Gastroesophageal sphincter (tissue), 4 donors: ENCODE measurements at regions not wholly inside any gene's neighbourhood (a gene's known extent, or its start where the extent isn't known, plus 50 kb on each side); places are given as distances from the start of the nearest gene placed in this dataset.
A peak's percentile ranks its signal among the peaks of the same experiment; 100 is the strongest.

Source experiments
- ATAC-seq: fragments of 150-250 bp; one replicate; pipeline ENCODE4 v1.9.1; 2016; ENCODE audit warnings: mild to moderate bottlenecking, moderate library complexity
- H3K27ac ChIP-seq, 4 donors: fragments of 200-600 bp; sonication (generic) in 3 of 4; 1 replicate in 3 of 4; 2 replicates in 1 of 4; pipeline ENCODE4 v1.5.1; 2016 to 2019
- H3K27me3 ChIP-seq: fragments of 200-600 bp; sonication (generic); one replicate; pipeline ENCODE4 v1.5.1; 2019
- H3K36me3 ChIP-seq, 2 donors: fragments of 200-600 bp; sonication (generic); one replicate each; pipeline ENCODE4 v1.5.1; 2019; ENCODE audit warnings: control low read depth in 1 of 2
- H3K4me1 ChIP-seq, 3 donors: fragments of 200-600 bp; sonication (generic); 1 replicate in 2 of 3; 2 replicates in 1 of 3; pipeline ENCODE4 v1.5.1; 2016 to 2019; ENCODE audit warnings: control low read depth in 2 of 3
- H3K4me3 ChIP-seq, 2 donors: fragments of 200-600 bp; sonication (generic); one replicate each; pipeline ENCODE4 v1.5.1; 2019; ENCODE audit warnings: mild to moderate bottlenecking in 1 of 2, moderate library complexity in 1 of 2
- H3K9me3 ChIP-seq, 3 donors: fragments of 200-600 bp; sonication (generic); one replicate each; pipeline ENCODE4 v1.5.1; 2017 to 2019; ENCODE audit warnings: control low read depth in 2 of 3
- CTCF ChIP-seq, 4 experiments: fragments of 200-600 bp in 2 of 4; fragments of 450-650 bp in 2 of 4; sonication (generic) in 1 of 4; IDR thresholded peaks; one replicate each; pipeline ENCODE4 v1.5.1; 2017 to 2019; ENCODE audit warnings: antibody characterized with exemption in 4 of 4, mild to moderate bottlenecking in 2 of 4, moderate library complexity in 2 of 4
- EP300 ChIP-seq: sonication (generic); formaldehyde crosslinking; IDR thresholded peaks from one replicate; pipeline ENCODE4 v1.6.1; 2017; ENCODE audit warnings: antibody characterized with exemption, mild to moderate bottlenecking
- POLR2A ChIP-seq, 2 donors: fragments of 450-650 bp; IDR thresholded peaks; one replicate each; pipeline ENCODE4 v1.6.1; 2017; ENCODE audit warnings: antibody characterized with exemption in 2 of 2, mild to moderate bottlenecking in 2 of 2, moderate library complexity in 1 of 2
- WGBS, 2 donors: methylation state at CpG; one replicate each; pipeline ENCODE4 v1.1.5; 2018; ENCODE audit warnings: low coverage in 1 of 2; 5-methylcytosine and 5-hydroxymethylcytosine counted together
- small RNA-seq, 4 donors: library from RNA; depleted of rRNA; stranded (forward); fragments of <200 nt; gene quantifications; one replicate each; pipeline ENCODE3, GENCODE V24; 2016

- peak; percentile 90 for ATAC-seq
- Histone ChIP-seq H3K9me3 (no peaks in the 10 kb centered on the region), H3K4me3 (no peak overlapping the region), H3K4me1 (peaks cover 0 to 27% (median 1%) of the 10 kb centered on the region in 3 donors), H3K27me3 (no peaks in the 10 kb centered on the region), H3K36me3 (no peaks in the 10 kb centered on the region), H3K27ac (no peak overlapping the region)
- TF ChIP-seq POLR2A (IDR thresholded peaks at IDR 0.05) (no peak), CTCF (IDR thresholded peaks at IDR 0.05) (peak; percentile 40 to 88 (median 74))
- WGBS, 2 donors: 0 to 15% methylated on average over 5 to 7 of the region's 26 CpGs
Observed at GRCh38 chr15:97903971-97904572, 56.4 kb upstream of the ARRDC4 start.

DNA sequence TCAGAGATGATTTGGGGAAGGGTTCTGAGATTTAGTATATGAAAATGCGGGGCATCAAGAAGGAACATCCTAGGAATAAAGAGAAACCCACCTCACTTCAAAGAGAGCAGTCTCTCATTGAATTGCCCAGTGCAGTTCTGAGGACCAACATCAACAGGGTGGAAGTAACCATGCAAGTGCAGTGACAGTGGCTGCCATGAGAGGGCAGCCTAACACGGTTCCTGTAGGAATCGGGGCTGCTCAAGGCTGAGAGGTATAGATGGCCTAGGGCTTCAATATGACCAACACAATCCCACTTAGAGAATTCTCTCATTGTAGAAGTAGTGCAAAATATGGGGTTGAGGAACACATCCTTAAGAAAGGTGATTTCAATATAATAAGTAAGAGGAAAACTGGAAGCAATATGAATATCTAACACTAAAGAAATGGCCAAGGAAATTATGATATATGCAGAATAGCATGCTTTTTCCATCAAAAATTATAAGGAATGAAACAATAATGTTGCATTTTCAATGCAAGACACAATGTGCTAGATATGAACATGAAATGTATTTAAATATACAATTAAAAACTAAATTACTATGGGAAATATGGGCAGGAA, 51.1 kb upstream of the ARRDC4 start:
- H3K9me3 ChIP-seq: no peaks in the 10 kb centered on the region
- peak; percentile 74 to 88 (median 84) for TF ChIP-seq CTCF (IDR thresholded peaks at IDR 0.05)
- TF ChIP-seq EP300: no peak
- H3K36me3 ChIP-seq: no peaks in the 10 kb centered on the region
- no peak overlapping the region for H3K27ac ChIP-seq
- peaks cover 0 to 3% (median 0%) of the 10 kb centered on the region in 3 donors for H3K4me1 ChIP-seq
- no peaks in the 10 kb centered on the region for H3K27me3 ChIP-seq
- peak; percentile 78 for ATAC-seq
- 11% methylated on average over 2 of the region's 3 CpGs; no CpG with 5 or more reads in 1 of the 2 donors for WGBS, 2 donors
- H3K4me3 ChIP-seq: no peak overlapping the region

Small RNA genes lying in the stretch of these regions (small RNA-seq; reads per million reads assigned to genes)
- 0 reads per million in 4 donors for gene AC110588.1
- gene RF00017: 0 reads per million in 4 donors
- 0 reads per million in 4 donors for gene RNA5SP401
